Transverse colon (tissue), 4 donors: ENCODE measurements at regions not wholly inside any gene's neighbourhood (a gene's known extent, or its start where the extent isn't known, plus 50 kb on each side); places are given as distances from the start of the nearest gene placed in this dataset.

Experiments
- DNase-seq: peaks from one replicate; pipeline ENCODE4 v3.0.0-alpha.2; 2019
- H3K27ac ChIP-seq, 4 donors: fragments of 200-600 bp; sonication (generic); 2 replicates each; pipeline ENCODE4 v1.5.1; 2016 to 2018; ENCODE audit warnings: inconsistent platforms in 4 of 4
- H3K27me3 ChIP-seq: fragments of 200-600 bp; sonication (generic); 2 replicates; pipeline ENCODE4 v1.5.1; 2017; ENCODE audit warnings: inconsistent platforms
- H3K36me3 ChIP-seq, 4 donors: fragments of 200-600 bp; sonication (generic); 2 replicates each; pipeline ENCODE4 v1.5.1; 2017 to 2019; ENCODE audit warnings: inconsistent platforms in 4 of 4
- H3K4me1 ChIP-seq, 4 donors: fragments of 200-600 bp; sonication (generic); 2 replicates each; pipeline ENCODE4 v1.5.1; 2017 to 2020; ENCODE audit warnings: inconsistent platforms in 4 of 4
- H3K4me3 ChIP-seq, 4 donors: fragments of 200-600 bp; sonication (generic); 1 replicate in 1 of 4; 2 replicates in 3 of 4; pipeline versions ENCODE4 v1.5.1 to v1.6.1; 2017 to 2019; ENCODE audit warnings: inconsistent platforms in 4 of 4
- H3K9me3 ChIP-seq, 2 donors: fragments of 200-600 bp; sonication (generic); 2 replicates each; pipeline ENCODE4 v1.5.1; 2017 to 2019; ENCODE audit warnings: inconsistent platforms in 2 of 2
- CTCF ChIP-seq, 5 experiments: fragments of 200-600 bp in 3 of 5; fragments of 450-650 bp in 2 of 5; sonication (generic) in 3 of 5; IDR thresholded peaks; 1 replicate in 2 of 5; 2 replicates in 3 of 5; pipeline ENCODE4 v1.5.1; 2016 to 2017; ENCODE audit warnings: antibody characterized with exemption in 5 of 5, inconsistent platforms in 3 of 5, mild to moderate bottlenecking in 2 of 5, moderate library complexity in 1 of 5
- EP300 ChIP-seq: sonication (generic); formaldehyde crosslinking; IDR thresholded peaks from one replicate; pipeline ENCODE4 v1.6.1; 2017; ENCODE audit warnings: antibody characterized with exemption, low read depth
- POLR2A ChIP-seq: fragments of 450-650 bp; IDR thresholded peaks from one replicate; pipeline ENCODE4 v1.6.1; 2016; ENCODE audit warnings: antibody characterized with exemption, mild to moderate bottlenecking, moderate library complexity
- POLR2AphosphoS5 ChIP-seq, 3 donors: sonication (generic); formaldehyde crosslinking; IDR thresholded peaks; one replicate each; pipeline ENCODE4 v1.6.1; 2016; ENCODE audit warnings: antibody characterized with exemption in 3 of 3
- WGBS, 2 donors: methylation state at CpG; one replicate each; pipeline ENCODE4 v1.1.5; 2018; ENCODE audit warnings: low coverage in 1 of 2; 5-methylcytosine and 5-hydroxymethylcytosine counted together
- in situ Hi-C, 4 donors: fragments of 200-750 bp; cut with MboI; loops; one replicate each; pipeline versions ENCODE4 v1.15.0 to v1.15.1; 2017; ENCODE audit warnings: low sequenced_read_pairs in 3 of 4, low pct_ligation_motif_present in 1 of 4, low pct_unique_long_range_greater_than_20kb in 1 of 4
- intact Hi-C: fragments of 100-400 bp; cut with DNase I; formaldehyde crosslinking; loops from one replicate; pipeline ENCODE4 v1.15.1; 2023; ENCODE audit warnings: low total_unique reads

- TF ChIP-seq POLR2AphosphoS5 (IDR thresholded peaks at IDR 0.05) (no peak), EP300 (no peak), CTCF (IDR thresholded peaks at IDR 0.05) (no peak), POLR2A (no peak)
- DNase-seq: no peak
- Histone ChIP-seq H3K27ac (peak overlapping the region; percentile 53 to 78 (median 76)), H3K36me3 (no peaks in the 10 kb centered on the region), H3K27me3 (no peaks in the 10 kb centered on the region), H3K4me1 (peaks cover 0 to 61% (median 20%) of the 10 kb centered on the region in 4 donors), H3K9me3 (no peaks in the 10 kb centered on the region), H3K4me3 (peak overlapping the region in 1 of 4 donors; percentile 6)
- in situ Hi-C loops (no loop called here), intact Hi-C loops (no loop called here)
These were observed 49.8 kb downstream of the PLCE1 start for GRCh38 chr10:94043431-94043990.

- DNase-seq: no peak
- in situ Hi-C loops (no loop called here), intact Hi-C loops (no loop called here)
- no peak overlapping the region for H3K27ac ChIP-seq
- H3K36me3 ChIP-seq: no peaks in the 10 kb centered on the region
- no peaks in the 10 kb centered on the region for H3K9me3 ChIP-seq
- H3K4me1 ChIP-seq: peaks cover 0 to 49% (median 16%) of the 10 kb centered on the region in 4 donors
- no peak for TF ChIP-seq EP300
- no peak for TF ChIP-seq POLR2A
- no peak for TF ChIP-seq POLR2AphosphoS5 (IDR thresholded peaks at IDR 0.05)
- TF ChIP-seq CTCF (IDR thresholded peaks at IDR 0.05): no peak
- no peaks in the 10 kb centered on the region for H3K27me3 ChIP-seq
- no peak overlapping the region for H3K4me3 ChIP-seq
- WGBS, 2 donors: 0 to 33% methylated on average over 1 of the region's 1 CpG
These were observed 52.4 kb downstream of the PLCE1 start for GRCh38 chr10:94046098-94046497.

GRCh38 chr10:94047293-94047692, 53.6 kb downstream of the PLCE1 start:
- no peaks in the 10 kb centered on the region for H3K27me3 ChIP-seq
- H3K36me3 ChIP-seq: no peaks in the 10 kb centered on the region
- DNase-seq: no peak
- WGBS, 2 donors: 24 to 59% methylated on average over 2 to 3 of the region's 3 CpGs
- no peaks in the 10 kb centered on the region for H3K9me3 ChIP-seq
- H3K27ac ChIP-seq: no peak overlapping the region
- H3K4me3 ChIP-seq: no peak overlapping the region
- intact Hi-C loops: no loop called here
- in situ Hi-C loops: no loop called here
- H3K4me1 ChIP-seq: peaks cover 0 to 37% (median 6%) of the 10 kb centered on the region in 4 donors
- no peak for TF ChIP-seq POLR2A
- no peak for TF ChIP-seq CTCF (IDR thresholded peaks at IDR 0.05)
- no peak for TF ChIP-seq EP300
- no peak for TF ChIP-seq POLR2AphosphoS5 (IDR thresholded peaks at IDR 0.05)

- Histone ChIP-seq H3K27ac (no peak overlapping the region), H3K4me1 (peaks cover 0 to 20% (median 2%) of the 10 kb centered on the region in 4 donors), H3K36me3 (no peaks in the 10 kb centered on the region), H3K27me3 (no peaks in the 10 kb centered on the region), H3K9me3 (no peaks in the 10 kb centered on the region), H3K4me3 (no peak overlapping the region)
- TF ChIP-seq POLR2AphosphoS5 (IDR thresholded peaks at IDR 0.05) (no peak), CTCF (IDR thresholded peaks at IDR 0.05) (no peak), POLR2A (no peak), EP300 (no peak)
- DNase-seq: no peak
- intact Hi-C loops (no loop called here), in situ Hi-C loops (no loop called here)
- 62 to 69% methylated on average over 3 to 4 of the region's 4 CpGs for WGBS, 2 donors
These were observed 56.2 kb downstream of the PLCE1 start for GRCh38 chr10:94049911-94050310.
